ENCODE measurements at regions not wholly inside any gene's neighbourhood (a gene's known extent, or its start where the extent isn't known, plus 50 kb on each side); places are given as distances from the start of the nearest gene placed in this dataset.
"Not testable (repeated sequence)": the region's sequence is repeated elsewhere in the genome, so short reads cannot be mapped to it uniquely, and the experiment has no call there.

GRCh38 chr1:90817399-90817798 lies 100.3 kb upstream of the BARHL2 start:
- TF ChIP-seq CTCF (IDR thresholded peaks at IDR 0.05; ENCODE audit: borderline replicate concordance) = no peak
- H3K4me3 ChIP-seq = no peak overlapping the region
- H3K36me3 ChIP-seq = no peaks in the 10 kb centered on the region
- no peak overlapping the region for H3K27ac ChIP-seq (replicated peaks)
- H3K9me3 ChIP-seq (replicated peaks) = no peaks in the 10 kb centered on the region
- DNase-seq = no peak
- intact Hi-C loops (cut with micrococcal nuclease) = no loop called here
- H3K4me1 ChIP-seq = no peaks in the 10 kb centered on the region
- no peaks in the 10 kb centered on the region for H3K27me3 ChIP-seq (ENCODE audit: low read depth)

GRCh38 chr1:90812237-90812636 lies 95.1 kb upstream of the BARHL2 start:
- H3K27ac ChIP-seq (replicated peaks); H3K9me3 ChIP-seq (replicated peaks); H3K4me3 ChIP-seq; H3K27me3 ChIP-seq (ENCODE audit: low read depth); H3K36me3 ChIP-seq; DNase-seq; H3K4me1 ChIP-seq; intact Hi-C loops (cut with micrococcal nuclease): not testable (repeated sequence)

- H3K36me3 ChIP-seq; intact Hi-C loops (cut with micrococcal nuclease); H3K27me3 ChIP-seq (ENCODE audit: low read depth); H3K9me3 ChIP-seq (replicated peaks); H3K4me1 ChIP-seq; H3K4me3 ChIP-seq; H3K27ac ChIP-seq (replicated peaks); DNase-seq: not testable (repeated sequence)
Observed at GRCh38 chr1:90811444-90811950, 94.4 kb upstream of the BARHL2 start.

GRCh38 chr1:90810681-90811080 lies 93.6 kb upstream of the BARHL2 start:
- intact Hi-C loops (cut with micrococcal nuclease) = no loop called here
- H3K4me1 ChIP-seq = no peaks in the 10 kb centered on the region
- DNase-seq = no peak
- TF ChIP-seq CTCF (IDR thresholded peaks at IDR 0.05; ENCODE audit: borderline replicate concordance) = no peak
- no peaks in the 10 kb centered on the region for H3K27me3 ChIP-seq (ENCODE audit: low read depth)
- H3K27ac ChIP-seq (replicated peaks) = no peak overlapping the region
- no peak overlapping the region for H3K4me3 ChIP-seq
- H3K9me3 ChIP-seq (replicated peaks) = peaks cover 4% of the 10 kb centered on the region
- H3K36me3 ChIP-seq = no peaks in the 10 kb centered on the region

- Histone ChIP-seq H3K27me3 (ENCODE audit: low read depth) (no peaks in the 10 kb centered on the region), H3K27ac (replicated peaks) (no peak overlapping the region), H3K36me3 (no peaks in the 10 kb centered on the region), H3K4me1 (no peaks in the 10 kb centered on the region), H3K4me3 (no peak overlapping the region), H3K9me3 (replicated peaks) (peaks cover 11% of the 10 kb centered on the region)
- no peak for TF ChIP-seq CTCF (IDR thresholded peaks at IDR 0.05; ENCODE audit: borderline replicate concordance)
- intact Hi-C loops (cut with micrococcal nuclease) = no loop called here
- no peak for DNase-seq
Observed at GRCh38 chr1:90809996-90810395, 92.9 kb upstream of the BARHL2 start.

GRCh38 chr1:90809093-90809492 lies 92.0 kb upstream of the BARHL2 start:
- no peak for DNase-seq
- Histone ChIP-seq H3K4me1 (no peaks in the 10 kb centered on the region), H3K36me3 (no peaks in the 10 kb centered on the region), H3K27ac (replicated peaks) (no peak overlapping the region), H3K9me3 (replicated peaks) (peaks cover 20% of the 10 kb centered on the region), H3K4me3 (no peak overlapping the region), H3K27me3 (ENCODE audit: low read depth) (no peaks in the 10 kb centered on the region)
- intact Hi-C loops (cut with micrococcal nuclease) = no loop called here
- no peak for TF ChIP-seq CTCF (IDR thresholded peaks at IDR 0.05; ENCODE audit: borderline replicate concordance)

- peaks cover 24% of the 10 kb centered on the region for H3K9me3 ChIP-seq (replicated peaks)
- H3K4me1 ChIP-seq = no peaks in the 10 kb centered on the region
- no peaks in the 10 kb centered on the region for H3K27me3 ChIP-seq (ENCODE audit: low read depth)
- TF ChIP-seq CTCF (IDR thresholded peaks at IDR 0.05; ENCODE audit: borderline replicate concordance) = no peak
- H3K4me3 ChIP-seq = no peak overlapping the region
- no peak for DNase-seq
- no peaks in the 10 kb centered on the region for H3K36me3 ChIP-seq
- H3K27ac ChIP-seq (replicated peaks) = no peak overlapping the region
- intact Hi-C loops (cut with micrococcal nuclease) = no loop called here
Observed at GRCh38 chr1:90807329-90807728, 90.2 kb upstream of the BARHL2 start.
